T47D (cell line): ENCODE measurements at regions not wholly inside any gene's neighbourhood (a gene's known extent, or its start where the extent isn't known, plus 50 kb on each side); places are given as distances from the start of the nearest gene placed in this dataset.

Source experiments
- DNase-seq, 2 experiments: peaks; one replicate each; pipeline versions ENCODE4 v3.0.0 to v3.0.0-alpha.2; 2011 to 2012; ENCODE audit warnings: low read depth in 1 of 2, low spot score in 1 of 2
- JUND ChIP-seq: IDR thresholded peaks from 2 replicates; pipeline ENCODE4 v1.6.1; 2012; ENCODE audit warnings: low read depth
- in situ Hi-C: cut with HindIII; loops from 2 replicates; pipeline ENCODE4 v1.10.0; 2016; ENCODE audit warnings: low sequenced_read_pairs, low pct_unique_long_range_greater_than_20kb

DNA sequence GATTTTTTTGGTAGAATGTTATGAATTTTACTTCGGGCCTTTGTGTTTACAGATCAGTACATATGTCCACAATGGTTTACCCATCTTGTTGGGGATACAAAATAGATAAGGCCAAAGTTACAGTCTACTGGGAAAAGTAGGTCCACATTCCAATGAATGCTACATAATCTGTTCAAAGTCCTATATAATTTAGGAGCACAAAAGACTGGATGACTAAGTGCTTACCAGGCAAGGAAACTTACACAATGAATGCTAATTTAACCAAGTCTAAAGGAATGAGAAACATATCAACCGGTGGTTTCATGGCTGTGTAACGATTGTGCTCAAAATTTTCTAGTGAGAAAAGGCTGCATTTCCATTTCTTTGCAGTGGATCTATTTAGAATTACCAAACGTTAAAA is 97.4 kb upstream of the TRPM3 start:
- in situ Hi-C loops, result no loop called here
- TF ChIP-seq JUND, result no peak
- DNase-seq, result no peak

DNA sequence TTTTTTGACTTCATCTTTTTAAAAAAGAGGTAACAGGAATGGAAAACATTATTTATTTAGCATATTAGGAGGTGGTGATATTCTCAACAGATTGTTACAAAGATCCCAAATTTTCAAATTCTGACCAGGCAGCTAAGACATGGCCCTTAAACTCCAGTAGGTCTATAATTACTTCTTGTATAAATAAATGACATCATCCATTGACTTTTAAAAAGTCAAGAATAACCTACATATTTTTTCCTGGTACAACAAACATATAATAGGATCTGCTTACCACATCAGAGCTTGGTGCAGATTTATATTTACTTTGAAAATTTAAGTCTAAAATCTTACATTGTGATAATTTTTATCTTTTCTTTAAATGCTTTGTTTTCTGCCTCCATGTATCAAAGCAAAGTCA is 92.2 kb upstream of the TRPM3 start:
- in situ Hi-C loops, result no loop called here
- no peak for TF ChIP-seq JUND
- DNase-seq, result no peak

DNA sequence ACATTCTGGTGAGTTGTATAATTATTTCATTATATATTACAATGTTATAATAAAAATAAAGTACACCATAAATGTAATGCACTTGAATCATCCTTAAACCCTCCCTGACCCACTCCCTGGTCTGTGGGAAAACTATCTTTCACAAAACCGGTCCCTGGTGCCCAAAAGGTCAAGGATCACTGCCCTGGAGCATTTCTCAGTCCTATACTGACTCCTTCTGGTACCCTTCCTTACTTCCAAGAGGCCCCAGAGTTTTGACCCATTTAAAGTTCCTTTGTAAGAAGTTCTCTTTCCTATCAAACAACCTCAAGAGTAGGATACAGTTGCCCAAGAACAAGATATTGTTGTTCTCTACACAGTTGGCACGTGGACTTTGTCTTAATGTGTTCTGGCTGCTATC is 88.9 kb upstream of the TRPM3 start:
- no peak for TF ChIP-seq JUND
- DNase-seq, result no peak

DNA sequence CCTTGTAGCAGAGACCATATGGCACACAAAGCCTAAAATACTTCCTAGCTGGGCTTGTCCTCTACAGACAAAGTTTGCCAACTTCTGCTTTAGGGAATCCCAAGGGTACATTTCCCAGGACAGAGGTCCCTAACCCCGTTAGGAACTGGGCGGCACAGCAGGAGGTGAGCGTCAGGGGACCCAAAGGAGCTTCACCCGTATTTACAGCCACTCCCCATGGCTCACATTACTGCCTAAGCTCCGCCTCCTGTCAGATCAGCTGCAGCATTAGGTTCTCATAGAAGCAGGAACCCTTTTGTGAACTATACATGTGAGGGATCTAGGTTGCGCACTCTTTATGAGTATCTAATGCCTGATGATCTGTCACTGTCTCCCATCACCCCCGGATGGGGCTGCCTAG is 88.5 kb upstream of the TRPM3 start:
- DNase-seq, result no peak
- no peak for TF ChIP-seq JUND
- in situ Hi-C loops, result no loop called here

More for the DNA sequence above, 88.9 kb upstream of the TRPM3 start:
- in situ Hi-C loops, result no loop called here

DNA sequence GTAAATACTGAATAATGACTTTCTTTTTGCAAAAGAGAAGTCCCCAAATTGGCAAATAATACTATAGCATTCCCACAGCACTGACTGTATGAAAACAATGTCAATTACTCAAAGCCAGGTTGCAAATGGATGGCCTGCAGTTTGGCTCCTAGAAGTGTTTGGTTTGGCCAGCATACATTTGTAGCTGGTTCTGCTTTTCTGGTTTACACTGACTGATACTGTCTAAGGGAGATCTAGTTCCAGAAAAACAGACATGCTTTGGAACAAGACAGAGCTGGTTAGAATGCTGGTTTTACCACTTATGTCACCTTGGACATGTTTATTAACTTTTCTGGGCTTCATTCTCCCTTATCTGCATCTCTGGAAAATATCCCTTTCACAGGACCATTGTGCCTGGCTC is 81.5 kb upstream of the TRPM3 start:
- TF ChIP-seq JUND, result no peak
- in situ Hi-C loops, result no loop called here

DNA sequence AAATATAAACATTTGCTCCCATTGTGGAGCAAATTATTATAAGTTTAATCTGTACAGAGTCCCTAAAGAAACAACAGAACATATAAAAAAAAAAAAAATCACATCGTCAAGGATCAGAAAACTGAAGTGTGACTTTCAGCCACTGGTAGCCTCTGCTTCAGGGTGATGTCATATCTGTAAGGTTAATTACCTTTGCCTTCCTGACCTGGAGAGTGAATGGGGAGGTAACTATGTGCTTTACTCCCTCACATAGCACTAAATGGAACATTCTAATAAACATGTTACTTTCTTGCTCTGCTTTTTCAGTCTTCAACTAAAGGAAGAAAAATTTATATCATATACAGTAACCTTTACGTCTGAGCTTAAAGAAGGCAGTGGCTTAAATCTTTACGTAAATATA is 70.3 kb upstream of the TRPM3 start:
- no peak for DNase-seq
- TF ChIP-seq JUND, result no peak
- in situ Hi-C loops, result no loop called here

More for the DNA sequence above, 81.5 kb upstream of the TRPM3 start:
- peak in 1 of 2 experiments; percentile 2 for DNase-seq

DNA sequence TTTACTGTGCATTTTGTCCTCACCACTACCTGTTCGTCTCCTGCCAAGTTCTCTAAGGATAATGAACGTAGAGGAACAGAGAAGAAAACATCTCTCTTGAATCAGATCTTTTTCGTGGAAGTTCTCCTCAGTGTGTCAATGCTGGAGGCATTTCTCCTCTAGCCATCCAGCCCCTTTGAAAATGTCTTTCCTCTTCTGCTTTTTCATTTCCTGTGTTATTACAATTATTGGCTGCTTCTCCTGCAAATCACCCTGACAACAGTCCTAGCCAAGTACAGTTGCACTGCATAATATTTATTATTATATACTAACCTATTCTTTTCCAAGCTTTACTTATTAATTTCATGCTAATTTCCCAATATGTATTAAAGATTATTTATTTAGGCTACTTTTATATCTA is 61.8 kb upstream of the TRPM3 start:
- in situ Hi-C loops, result no loop called here
- no peak for TF ChIP-seq JUND
- no peak for DNase-seq

DNA sequence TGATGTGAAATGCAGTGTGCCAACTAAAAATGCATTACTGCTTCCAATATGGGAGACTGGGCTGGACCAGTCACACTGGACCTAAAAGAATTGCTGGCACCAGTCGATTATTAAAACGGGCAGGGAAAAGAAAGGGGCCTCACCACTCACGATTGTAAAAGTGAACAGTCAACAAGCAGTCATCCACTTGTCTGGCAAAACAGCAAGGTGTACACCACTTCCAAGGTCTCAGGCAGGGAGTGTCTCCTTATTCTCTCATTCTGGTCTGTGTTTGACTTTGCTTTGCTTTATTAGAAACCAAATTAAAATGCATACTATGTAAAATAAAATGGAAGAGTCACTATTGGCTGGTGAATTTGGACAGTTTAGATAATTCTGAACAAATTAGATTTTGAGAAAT is 57.8 kb upstream of the TRPM3 start:
- in situ Hi-C loops, result no loop called here
- no peak for TF ChIP-seq JUND
- no peak for DNase-seq

DNA sequence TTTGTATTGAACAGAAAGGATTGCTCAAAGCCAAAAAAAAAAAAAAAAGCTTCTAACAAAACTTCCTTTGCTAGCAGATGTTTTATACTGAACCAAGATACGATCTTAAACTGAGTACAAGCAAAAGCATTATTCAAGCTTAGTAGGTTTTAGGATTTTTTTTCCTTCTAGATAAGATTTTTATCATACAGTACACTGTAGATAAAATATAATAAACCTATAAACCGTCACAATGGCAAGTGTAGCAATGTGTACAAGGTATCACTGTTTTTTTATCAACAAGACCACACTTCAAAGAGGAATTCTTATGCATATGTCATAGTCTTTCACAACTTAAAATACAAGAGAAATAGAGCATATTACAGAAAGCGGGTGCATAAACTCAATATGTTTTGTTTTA is 56.5 kb upstream of the TRPM3 start:
- no peak for TF ChIP-seq JUND
- in situ Hi-C loops, result no loop called here
- no peak for DNase-seq

DNA sequence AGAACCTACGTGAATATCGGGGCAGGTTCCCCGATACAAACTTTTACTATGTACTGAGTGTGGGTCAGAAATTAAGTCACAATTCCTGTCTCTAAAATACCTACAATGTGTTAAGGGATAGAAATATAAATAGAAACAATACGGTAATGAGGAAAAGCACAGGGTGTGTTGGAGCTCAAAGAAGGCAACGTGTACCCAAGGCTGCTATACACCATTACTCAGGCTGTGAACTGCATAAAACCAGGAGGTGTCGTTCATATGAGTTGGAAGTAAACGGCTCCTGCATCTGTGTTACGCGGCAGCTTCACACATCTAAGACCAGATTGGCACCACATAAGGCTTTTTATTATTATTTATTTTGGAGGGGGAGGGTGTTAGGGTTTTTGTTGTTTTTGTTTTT is 50.1 kb upstream of the TRPM3 start:
- TF ChIP-seq JUND, result no peak
- in situ Hi-C loops, result no loop called here

More for the DNA sequence above, 50.1 kb upstream of the TRPM3 start:
- no peak for DNase-seq
